ENCODE measurements at regions not wholly inside any gene's neighbourhood (a gene's known extent, or its start where the extent isn't known, plus 50 kb on each side); places are given as distances from the start of the nearest gene placed in this dataset.

DNA sequence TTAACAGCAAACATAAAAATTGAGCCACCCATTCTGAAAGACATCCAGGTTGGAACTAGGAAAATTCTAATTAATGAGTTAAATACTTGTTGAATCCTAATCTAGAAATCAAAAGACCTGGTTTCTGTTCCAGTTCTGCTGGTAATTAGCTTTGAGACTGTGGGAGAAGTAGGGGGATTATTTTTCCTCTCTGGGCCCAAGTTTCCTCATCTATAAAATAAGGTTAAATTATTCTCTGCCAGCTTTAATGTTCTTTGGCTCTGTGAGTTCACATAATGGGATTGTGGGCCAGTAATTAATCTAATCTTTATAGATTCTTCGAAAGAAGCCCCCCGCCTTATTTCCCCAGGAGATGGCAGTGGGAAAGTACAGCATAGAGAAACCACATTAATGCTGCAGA lies 104.6 kb downstream of the ENC1 start (continued):
- TF ChIP-seq ATF3 (IDR thresholded peaks at IDR 0.05; ENCODE audit: insufficient read depth, low read depth, low read length), result no peak
- no peak for TF ChIP-seq POU5F1 (IDR thresholded peaks at IDR 0.05; ENCODE audit: low read depth, low read length)
- no peak for TF ChIP-seq SP2 (IDR thresholded peaks at IDR 0.05; ENCODE audit: low read length)
- no peak for TF ChIP-seq EGR1 (IDR thresholded peaks at IDR 0.05; ENCODE audit: borderline replicate concordance, low read depth, low read length)
- no peak for TF ChIP-seq CEBPB (IDR thresholded peaks at IDR 0.05; ENCODE audit: low read depth, low read length)
